Gastroesophageal sphincter (tissue), 3 donors: ENCODE measurements at regions not wholly inside any gene's neighbourhood (a gene's known extent, or its start where the extent isn't known, plus 50 kb on each side); places are given as distances from the start of the nearest gene placed in this dataset.

Experiments used
- POLR2A ChIP-seq, 2 donors: fragments of 450-650 bp; IDR thresholded peaks; one replicate each; pipeline ENCODE4 v1.6.1; 2017; ENCODE audit warnings: antibody characterized with exemption in 2 of 2, mild to moderate bottlenecking in 2 of 2, moderate library complexity in 1 of 2
- POLR2AphosphoS5 ChIP-seq: sonication (generic); formaldehyde crosslinking; IDR thresholded peaks from one replicate; pipeline ENCODE4 v1.6.1; 2017; ENCODE audit warnings: antibody characterized with exemption
- TF ChIP-seq, protein P1 (sequence below), 4 experiments: fragments of 200-600 bp in 2 of 4; fragments of 450-650 bp in 2 of 4; sonication (generic) in 1 of 4; IDR thresholded peaks; one replicate each; pipeline ENCODE4 v1.5.1; 2017 to 2019; ENCODE audit warnings: antibody characterized with exemption in 4 of 4, mild to moderate bottlenecking in 2 of 4, moderate library complexity in 2 of 4

DNA sequence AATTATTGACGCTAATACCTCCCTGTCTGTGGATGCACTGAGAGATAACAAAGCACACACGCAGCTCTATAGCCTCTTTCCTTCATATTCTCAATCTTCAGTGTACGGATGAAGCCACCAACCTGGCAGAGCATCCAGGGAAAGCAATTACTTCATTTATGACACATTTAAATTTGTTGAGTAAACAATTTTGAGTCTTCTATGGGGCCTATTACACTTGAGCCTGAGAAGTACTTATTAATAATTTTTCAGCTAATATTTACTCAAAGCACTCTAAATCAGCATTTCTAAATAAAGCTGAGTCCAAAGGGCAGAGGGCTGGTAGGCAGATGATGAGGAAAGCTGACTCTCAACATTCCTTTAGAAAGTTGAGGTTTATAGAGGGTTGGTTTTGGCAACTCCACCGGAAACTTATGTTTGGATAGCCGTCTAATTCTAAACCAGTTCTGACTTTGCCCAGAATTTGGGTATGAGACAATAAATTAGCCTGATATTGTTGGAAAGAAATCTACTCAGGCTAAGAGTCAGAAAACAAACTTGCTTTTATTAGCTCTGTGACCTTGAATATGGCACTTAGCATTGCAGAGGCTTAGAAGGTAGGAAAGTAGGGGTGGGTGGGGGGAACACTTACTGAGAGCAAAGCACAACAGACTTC is 643.5 kb downstream of the CDH11 start:
- TF ChIP-seq POLR2A (IDR thresholded peaks at IDR 0.05) (no peak), POLR2AphosphoS5 (peak; percentile 46)
- TF ChIP-seq, protein P1, sequence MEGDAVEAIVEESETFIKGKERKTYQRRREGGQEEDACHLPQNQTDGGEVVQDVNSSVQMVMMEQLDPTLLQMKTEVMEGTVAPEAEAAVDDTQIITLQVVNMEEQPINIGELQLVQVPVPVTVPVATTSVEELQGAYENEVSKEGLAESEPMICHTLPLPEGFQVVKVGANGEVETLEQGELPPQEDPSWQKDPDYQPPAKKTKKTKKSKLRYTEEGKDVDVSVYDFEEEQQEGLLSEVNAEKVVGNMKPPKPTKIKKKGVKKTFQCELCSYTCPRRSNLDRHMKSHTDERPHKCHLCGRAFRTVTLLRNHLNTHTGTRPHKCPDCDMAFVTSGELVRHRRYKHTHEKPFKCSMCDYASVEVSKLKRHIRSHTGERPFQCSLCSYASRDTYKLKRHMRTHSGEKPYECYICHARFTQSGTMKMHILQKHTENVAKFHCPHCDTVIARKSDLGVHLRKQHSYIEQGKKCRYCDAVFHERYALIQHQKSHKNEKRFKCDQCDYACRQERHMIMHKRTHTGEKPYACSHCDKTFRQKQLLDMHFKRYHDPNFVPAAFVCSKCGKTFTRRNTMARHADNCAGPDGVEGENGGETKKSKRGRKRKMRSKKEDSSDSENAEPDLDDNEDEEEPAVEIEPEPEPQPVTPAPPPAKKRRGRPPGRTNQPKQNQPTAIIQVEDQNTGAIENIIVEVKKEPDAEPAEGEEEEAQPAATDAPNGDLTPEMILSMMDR (IDR thresholded peaks at IDR 0.05), result no peak
